Neural progenitor cell (in vitro differentiated cells): ENCODE measurements at regions not wholly inside any gene's neighbourhood (a gene's known extent, or its start where the extent isn't known, plus 50 kb on each side); places are given as distances from the start of the nearest gene placed in this dataset.

Experiments
- EZH2 ChIP-seq: fragments of 200-600 bp; sonication (generic); IDR thresholded peaks from 2 replicates; pipeline ENCODE4 v1.6.1; 2017; ENCODE audit warnings: antibody characterized with exemption, mild to moderate bottlenecking, moderate library complexity
- TF ChIP-seq, protein P1 (sequence below): fragments of 200-600 bp; sonication (generic); IDR thresholded peaks from 2 replicates; pipeline ENCODE4 v1.5.1; 2017; ENCODE audit warnings: antibody characterized with exemption, mild to moderate bottlenecking

DNA sequence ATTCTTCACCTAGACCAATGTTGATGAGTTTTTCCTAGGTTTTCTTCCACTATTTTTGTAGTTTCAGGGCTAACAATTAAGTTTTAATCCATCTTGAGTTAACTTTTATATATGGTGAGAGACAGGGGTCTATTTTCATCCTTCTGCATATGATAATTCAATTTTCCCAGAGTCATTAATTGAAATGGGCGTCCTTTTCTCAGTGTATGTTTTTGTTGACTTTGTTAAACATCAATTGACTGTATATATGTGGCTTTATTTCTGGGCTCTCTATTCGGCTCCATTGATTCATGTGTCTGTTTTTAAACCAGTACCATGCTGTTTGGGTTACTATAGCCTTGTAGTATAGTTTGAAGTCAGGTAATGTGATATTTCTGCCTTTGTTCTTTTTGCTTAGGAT lies 282.1 kb downstream of the INSC start:
- TF ChIP-seq EZH2 = no peak
- TF ChIP-seq, protein P1, sequence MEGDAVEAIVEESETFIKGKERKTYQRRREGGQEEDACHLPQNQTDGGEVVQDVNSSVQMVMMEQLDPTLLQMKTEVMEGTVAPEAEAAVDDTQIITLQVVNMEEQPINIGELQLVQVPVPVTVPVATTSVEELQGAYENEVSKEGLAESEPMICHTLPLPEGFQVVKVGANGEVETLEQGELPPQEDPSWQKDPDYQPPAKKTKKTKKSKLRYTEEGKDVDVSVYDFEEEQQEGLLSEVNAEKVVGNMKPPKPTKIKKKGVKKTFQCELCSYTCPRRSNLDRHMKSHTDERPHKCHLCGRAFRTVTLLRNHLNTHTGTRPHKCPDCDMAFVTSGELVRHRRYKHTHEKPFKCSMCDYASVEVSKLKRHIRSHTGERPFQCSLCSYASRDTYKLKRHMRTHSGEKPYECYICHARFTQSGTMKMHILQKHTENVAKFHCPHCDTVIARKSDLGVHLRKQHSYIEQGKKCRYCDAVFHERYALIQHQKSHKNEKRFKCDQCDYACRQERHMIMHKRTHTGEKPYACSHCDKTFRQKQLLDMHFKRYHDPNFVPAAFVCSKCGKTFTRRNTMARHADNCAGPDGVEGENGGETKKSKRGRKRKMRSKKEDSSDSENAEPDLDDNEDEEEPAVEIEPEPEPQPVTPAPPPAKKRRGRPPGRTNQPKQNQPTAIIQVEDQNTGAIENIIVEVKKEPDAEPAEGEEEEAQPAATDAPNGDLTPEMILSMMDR = no peak
